IPS-18a (cell line): ENCODE measurements at regions not wholly inside any gene's neighbourhood (a gene's known extent, or its start where the extent isn't known, plus 50 kb on each side); places are given as distances from the start of the nearest gene placed in this dataset.
"Not testable (repeated sequence)": the region's sequence is repeated elsewhere in the genome, so short reads cannot be mapped to it uniquely, and the experiment has no call there.

Source experiments
- H3K27ac ChIP-seq: one replicate; pipeline ENCODE4 v1.5.1; 2013; ENCODE audit warnings: low read length
- H3K27me3 ChIP-seq: one replicate; pipeline ENCODE4 v1.6.1; 2013; ENCODE audit warnings: mild to moderate bottlenecking, low read length; ENCODE audit not compliant: control insufficient read depth, insufficient read depth
- H3K36me3 ChIP-seq: one replicate; pipeline ENCODE4 v1.6.1; 2013; ENCODE audit warnings: low read depth, low read length; ENCODE audit not compliant: control insufficient read depth
- H3K4me1 ChIP-seq: one replicate; pipeline ENCODE4 v1.6.1; 2013; ENCODE audit warnings: low read depth, low read length; ENCODE audit not compliant: control insufficient read depth
- H3K4me3 ChIP-seq: one replicate; pipeline ENCODE4 v1.5.1; 2013; ENCODE audit warnings: low read length
- H3K9ac ChIP-seq: one replicate; pipeline ENCODE4 v1.6.1; 2013; ENCODE audit warnings: mild to moderate bottlenecking, low read length, moderate library complexity
- H3K9me3 ChIP-seq: one replicate; pipeline ENCODE4 v1.6.1; 2013; ENCODE audit warnings: low read depth, low read length; ENCODE audit not compliant: control insufficient read depth

- no peaks in the 10 kb centered on the region for H3K4me1 ChIP-seq
- H3K36me3 ChIP-seq, result no peaks in the 10 kb centered on the region
- no peak overlapping the region for H3K27ac ChIP-seq
- no peak overlapping the region for H3K9ac ChIP-seq
- no peaks in the 10 kb centered on the region for H3K9me3 ChIP-seq
- no peak overlapping the region for H3K4me3 ChIP-seq
- H3K27me3 ChIP-seq, result no peaks in the 10 kb centered on the region
Observed at GRCh38 chr2:368386-368785, 80.5 kb upstream of the ALKAL2 start.

GRCh38 chr2:367246-367645, 79.4 kb upstream of the ALKAL2 start:
- H3K9me3 ChIP-seq, result no peaks in the 10 kb centered on the region
- no peak overlapping the region for H3K4me3 ChIP-seq
- no peak overlapping the region for H3K9ac ChIP-seq
- H3K27ac ChIP-seq, result no peak overlapping the region
- H3K4me1 ChIP-seq, result no peaks in the 10 kb centered on the region
- no peaks in the 10 kb centered on the region for H3K36me3 ChIP-seq
- no peaks in the 10 kb centered on the region for H3K27me3 ChIP-seq

GRCh38 chr2:366706-367105, 78.8 kb upstream of the ALKAL2 start:
- H3K9me3 ChIP-seq, result no peaks in the 10 kb centered on the region
- H3K4me3 ChIP-seq, result no peak overlapping the region
- no peaks in the 10 kb centered on the region for H3K27me3 ChIP-seq
- no peak overlapping the region for H3K27ac ChIP-seq
- no peaks in the 10 kb centered on the region for H3K4me1 ChIP-seq
- H3K9ac ChIP-seq, result no peak overlapping the region
- no peaks in the 10 kb centered on the region for H3K36me3 ChIP-seq

- no peaks in the 10 kb centered on the region for H3K27me3 ChIP-seq
Observed at GRCh38 chr2:365367-366275, 77.7 kb upstream of the ALKAL2 start.

GRCh38 chr2:363824-364470, 76.1 kb upstream of the ALKAL2 start:
- Histone ChIP-seq H3K27me3 (no peaks in the 10 kb centered on the region), H3K9ac (no peak overlapping the region), H3K9me3 (no peaks in the 10 kb centered on the region), H3K36me3 (no peaks in the 10 kb centered on the region), H3K4me3 (no peak overlapping the region), H3K4me1 (no peaks in the 10 kb centered on the region), H3K27ac (no peak overlapping the region)

More at GRCh38 chr2:365367-366275, 77.7 kb upstream of the ALKAL2 start:
- Histone ChIP-seq H3K4me3 (no peak overlapping the region), H3K9me3 (no peaks in the 10 kb centered on the region), H3K27ac (no peak overlapping the region), H3K36me3 (no peaks in the 10 kb centered on the region), H3K9ac (no peak overlapping the region), H3K4me1 (no peaks in the 10 kb centered on the region)

- Histone ChIP-seq H3K4me3 (no peak overlapping the region), H3K27me3 (no peaks in the 10 kb centered on the region), H3K9ac (no peak overlapping the region), H3K27ac (no peak overlapping the region), H3K36me3 (no peaks in the 10 kb centered on the region), H3K9me3 (no peaks in the 10 kb centered on the region), H3K4me1 (no peaks in the 10 kb centered on the region)
Observed at GRCh38 chr2:362924-363323, 75.0 kb upstream of the ALKAL2 start.

- no peaks in the 10 kb centered on the region for H3K36me3 ChIP-seq
- H3K9ac ChIP-seq, result no peak overlapping the region
- no peak overlapping the region for H3K4me3 ChIP-seq
- H3K27me3 ChIP-seq, result no peaks in the 10 kb centered on the region
- H3K4me1 ChIP-seq, result no peaks in the 10 kb centered on the region
- no peaks in the 10 kb centered on the region for H3K9me3 ChIP-seq
- H3K27ac ChIP-seq, result no peak overlapping the region
Observed at GRCh38 chr2:360124-360523, 72.2 kb upstream of the ALKAL2 start.

- H3K27me3 ChIP-seq, result no peaks in the 10 kb centered on the region
- no peak overlapping the region for H3K4me3 ChIP-seq
- no peak overlapping the region for H3K27ac ChIP-seq
- no peaks in the 10 kb centered on the region for H3K4me1 ChIP-seq
- no peaks in the 10 kb centered on the region for H3K36me3 ChIP-seq
- no peaks in the 10 kb centered on the region for H3K9me3 ChIP-seq
- no peak overlapping the region for H3K9ac ChIP-seq
Observed at GRCh38 chr2:359047-359446, 71.2 kb upstream of the ALKAL2 start.

- Histone ChIP-seq H3K36me3 (no peaks in the 10 kb centered on the region), H3K9ac (no peak overlapping the region), H3K27ac (no peak overlapping the region), H3K27me3 (no peaks in the 10 kb centered on the region), H3K4me3 (no peak overlapping the region), H3K4me1 (no peaks in the 10 kb centered on the region), H3K9me3 (no peaks in the 10 kb centered on the region)
Observed at GRCh38 chr2:357811-358210, 69.9 kb upstream of the ALKAL2 start.

GRCh38 chr2:356304-356703, 68.4 kb upstream of the ALKAL2 start:
- H3K9ac ChIP-seq, H3K9me3 ChIP-seq, H3K27ac ChIP-seq, H3K36me3 ChIP-seq, H3K27me3 ChIP-seq, H3K4me3 ChIP-seq, H3K4me1 ChIP-seq: not testable (repeated sequence)

GRCh38 chr2:355773-356172, 67.9 kb upstream of the ALKAL2 start:
- Histone ChIP-seq H3K4me3 (no peak overlapping the region), H3K9ac (no peak overlapping the region), H3K36me3 (no peaks in the 10 kb centered on the region), H3K4me1 (no peaks in the 10 kb centered on the region), H3K27me3 (no peaks in the 10 kb centered on the region), H3K9me3 (no peaks in the 10 kb centered on the region), H3K27ac (no peak overlapping the region)

GRCh38 chr2:352696-353095, 64.8 kb upstream of the ALKAL2 start:
- Histone ChIP-seq H3K9me3 (no peaks in the 10 kb centered on the region), H3K36me3 (no peaks in the 10 kb centered on the region), H3K4me1 (no peaks in the 10 kb centered on the region), H3K27ac (no peak overlapping the region), H3K4me3 (no peak overlapping the region), H3K27me3 (no peaks in the 10 kb centered on the region), H3K9ac (no peak overlapping the region)
